ENCODE measurements at regions not wholly inside any gene's neighbourhood (a gene's known extent, or its start where the extent isn't known, plus 50 kb on each side); places are given as distances from the start of the nearest gene placed in this dataset.

GRCh38 chr15:60130398-60130797 lies 126.3 kb downstream of the FOXB1 start:
- TF ChIP-seq CREB1 (CRISPR knock-in tag; IDR thresholded peaks at IDR 0.05; ENCODE audit: low read depth): no peak
- no peak for TF ChIP-seq POLR2AphosphoS5 (IDR thresholded peaks at IDR 0.05; ENCODE audit: low read depth)
- TF ChIP-seq CTCF (conservative IDR thresholded peaks at IDR 0.05; ENCODE audit: low read depth in 2 of 2): no peak
- no peak for TF ChIP-seq EZH2phosphoT487 (IDR thresholded peaks at IDR 0.05; ENCODE audit: unreplicated experiment)
- TF ChIP-seq EZH2 (IDR thresholded peaks at IDR 0.05; ENCODE audit: low read depth, unreplicated experiment): no peak
- TF ChIP-seq REST (IDR thresholded peaks at IDR 0.05; ENCODE audit: unreplicated experiment): no peak
- no peak for TF ChIP-seq ETS1 (IDR thresholded peaks at IDR 0.05)
- TF ChIP-seq JUNB (IDR thresholded peaks at IDR 0.05; ENCODE audit: unreplicated experiment): no peak
